HL-60 (cell line): ENCODE measurements at regions not wholly inside any gene's neighbourhood (a gene's known extent, or its start where the extent isn't known, plus 50 kb on each side); places are given as distances from the start of the nearest gene placed in this dataset.

Experiments
- DNase-seq, 2 experiments: peaks; one replicate each; pipeline ENCODE4 v3.0.0-alpha.2; 2010 to 2020; ENCODE audit warnings: low read depth in 1 of 2, low spot score in 1 of 2
- H3K27ac ChIP-seq: fragments of 250-450 bp; sonication (Bioruptor Pico); replicated peaks from 2 replicates; pipeline ENCODE4 v1.5.1; 2020; ENCODE audit warnings: mild to moderate bottlenecking, moderate library complexity
- H3K27me3 ChIP-seq: fragments of 250-450 bp; sonication (Bioruptor Pico); 2 replicates; pipeline ENCODE4 v1.5.1; 2021; ENCODE audit warnings: mild to moderate bottlenecking, moderate library complexity; ENCODE audit not compliant: insufficient read depth, poor library complexity, severe bottlenecking
- H3K4me3 ChIP-seq: replicated peaks from 2 replicates; pipeline ENCODE4 v1.5.1; 2011; ENCODE audit warnings: mild to moderate bottlenecking, control low read depth, low read length; ENCODE audit not compliant: insufficient read depth
- CTCF ChIP-seq: IDR thresholded peaks from one replicate; pipeline ENCODE4 v1.5.1; 2011; ENCODE audit warnings: low read length, control low read depth, inconsistent platforms; ENCODE audit not compliant: insufficient read depth
- GABPA ChIP-seq: IDR thresholded peaks from 2 replicates; pipeline ENCODE4 v1.6.1; 2012; ENCODE audit warnings: low read depth
- POLR2AphosphoS5 ChIP-seq: IDR thresholded peaks from 2 replicates; pipeline ENCODE4 v1.6.1; 2012; ENCODE audit warnings: low read depth
- REST ChIP-seq: IDR thresholded peaks from 2 replicates; pipeline ENCODE4 v1.6.1; 2012; ENCODE audit warnings: low read depth; ENCODE audit not compliant: insufficient replicate concordance
- SPI1 ChIP-seq: IDR thresholded peaks from 2 replicates; pipeline ENCODE4 v1.6.1; 2012; ENCODE audit warnings: low read depth, mild to moderate bottlenecking, borderline replicate concordance

GRCh38 chr13:112153364-112153763 lies 86.4 kb downstream of the SOX1 start:
- no peaks in the 10 kb centered on the region for H3K27me3 ChIP-seq
- no peak for TF ChIP-seq REST
- no peak for TF ChIP-seq GABPA
- no peak for TF ChIP-seq POLR2AphosphoS5
- no peak for TF ChIP-seq CTCF
- no peak for TF ChIP-seq SPI1
- H3K27ac ChIP-seq: no peak overlapping the region
- no peak for DNase-seq
- no peak overlapping the region for H3K4me3 ChIP-seq

GRCh38 chr13:112153846-112154245 lies 86.9 kb downstream of the SOX1 start:
- DNase-seq: no peak
- H3K4me3 ChIP-seq: no peak overlapping the region
- no peak overlapping the region for H3K27ac ChIP-seq
- H3K27me3 ChIP-seq: no peaks in the 10 kb centered on the region
- TF ChIP-seq SPI1 (no peak), POLR2AphosphoS5 (no peak), CTCF (no peak), REST (no peak), GABPA (no peak)

- Histone ChIP-seq H3K27me3 (no peaks in the 10 kb centered on the region), H3K4me3 (no peak overlapping the region), H3K27ac (no peak overlapping the region)
- DNase-seq: no peak
- TF ChIP-seq CTCF: no peak
- no peak for TF ChIP-seq POLR2AphosphoS5
These were observed 87.5 kb downstream of the SOX1 start for GRCh38 chr13:112154301-112155060.

- no peak overlapping the region for H3K27ac ChIP-seq
- TF ChIP-seq REST: no peak
- TF ChIP-seq GABPA: no peak
- no peak for TF ChIP-seq POLR2AphosphoS5
- no peak for TF ChIP-seq SPI1
- H3K4me3 ChIP-seq: no peak overlapping the region
- no peak for DNase-seq
- H3K27me3 ChIP-seq: peaks cover 6% of the 10 kb centered on the region
These were observed 92.0 kb downstream of the SOX1 start for GRCh38 chr13:112158961-112159360.
